Gastroesophageal sphincter (tissue), 3 donors: ENCODE measurements at regions not wholly inside any gene's neighbourhood (a gene's known extent, or its start where the extent isn't known, plus 50 kb on each side); places are given as distances from the start of the nearest gene placed in this dataset.

ENCODE experiments used
- CTCF ChIP-seq, 4 experiments: fragments of 200-600 bp in 2 of 4; fragments of 450-650 bp in 2 of 4; sonication (generic) in 1 of 4; IDR thresholded peaks; one replicate each; pipeline ENCODE4 v1.5.1; 2017 to 2019; ENCODE audit warnings: antibody characterized with exemption in 4 of 4, mild to moderate bottlenecking in 2 of 4, moderate library complexity in 2 of 4
- EP300 ChIP-seq: sonication (generic); formaldehyde crosslinking; IDR thresholded peaks from one replicate; pipeline ENCODE4 v1.6.1; 2017; ENCODE audit warnings: antibody characterized with exemption, mild to moderate bottlenecking
- POLR2A ChIP-seq, 2 donors: fragments of 450-650 bp; IDR thresholded peaks; one replicate each; pipeline ENCODE4 v1.6.1; 2017; ENCODE audit warnings: antibody characterized with exemption in 2 of 2, mild to moderate bottlenecking in 2 of 2, moderate library complexity in 1 of 2
- POLR2AphosphoS5 ChIP-seq: sonication (generic); formaldehyde crosslinking; IDR thresholded peaks from one replicate; pipeline ENCODE4 v1.6.1; 2017; ENCODE audit warnings: antibody characterized with exemption

- no peak for TF ChIP-seq POLR2A (IDR thresholded peaks at IDR 0.05)
- no peak for TF ChIP-seq CTCF (IDR thresholded peaks at IDR 0.05)
- TF ChIP-seq POLR2AphosphoS5: no peak
- no peak for TF ChIP-seq EP300
Observed at GRCh38 chr10:71150796-71151195, 61.6 kb upstream of the UNC5B start.
